ENCODE measurements at regions not wholly inside any gene's neighbourhood (a gene's known extent, or its start where the extent isn't known, plus 50 kb on each side); places are given as distances from the start of the nearest gene placed in this dataset.
"Not testable (repeated sequence)": the region's sequence is repeated elsewhere in the genome, so short reads cannot be mapped to it uniquely, and the experiment has no call there.

DNA sequence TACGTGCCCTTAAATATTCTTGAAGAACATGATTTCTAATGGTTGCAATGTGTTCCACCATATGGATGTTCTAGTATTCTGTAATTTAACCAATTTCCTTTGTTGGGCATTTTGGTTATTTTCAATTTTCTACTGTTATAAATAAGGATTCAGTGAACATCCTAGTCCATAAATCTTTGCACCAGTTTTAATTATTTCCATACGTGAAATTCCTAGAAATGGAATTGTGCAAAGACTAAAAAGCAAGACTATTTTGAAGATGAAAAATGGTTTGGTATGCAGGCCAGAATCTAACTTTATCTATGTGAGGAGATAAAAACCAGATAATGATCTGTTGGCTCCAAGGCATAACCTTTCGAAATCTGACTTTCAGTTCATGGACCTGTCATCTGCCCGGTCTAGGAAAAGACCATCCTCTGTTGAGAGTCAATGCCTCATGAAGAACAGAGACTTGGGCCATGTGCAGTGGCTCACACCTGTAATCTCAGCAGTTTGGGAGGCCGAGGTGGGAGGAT, 633.2 kb upstream of the NRP1 start:
- TF ChIP-seq CTCF (IDR thresholded peaks at IDR 0.05) (no peak), POLR2A (IDR thresholded peaks at IDR 0.05) (no peak)
- 83 to 88% methylated on average over 5 of the region's 5 CpGs for WGBS, 2 donors
- intact Hi-C loops (cut with DNase I), result no loop called here
- no peak overlapping the region for H3K27ac ChIP-seq
- H3K4me3 ChIP-seq, result no peak overlapping the region
- no peaks in the 10 kb centered on the region for H3K36me3 ChIP-seq
- DNase-seq, result no peak
- no peaks in the 10 kb centered on the region for H3K4me1 ChIP-seq
- H3K9me3 ChIP-seq, result no peaks in the 10 kb centered on the region
- no peaks in the 10 kb centered on the region for H3K27me3 ChIP-seq

GRCh38 chr10:33966946-33967345, 632.5 kb upstream of the NRP1 start:
- Histone ChIP-seq H3K27me3 (no peaks in the 10 kb centered on the region), H3K4me3 (no peak overlapping the region), H3K36me3 (no peaks in the 10 kb centered on the region), H3K9me3 (no peaks in the 10 kb centered on the region), H3K27ac (no peak overlapping the region), H3K4me1 (no peaks in the 10 kb centered on the region)
- intact Hi-C loops (cut with DNase I), result no loop called here
- TF ChIP-seq POLR2A (IDR thresholded peaks at IDR 0.05), result no peak
- no peak for TF ChIP-seq CTCF (IDR thresholded peaks at IDR 0.05)
- no peak for DNase-seq
- 91 to 96% methylated on average over 4 of the region's 4 CpGs for WGBS, 2 donors

DNA sequence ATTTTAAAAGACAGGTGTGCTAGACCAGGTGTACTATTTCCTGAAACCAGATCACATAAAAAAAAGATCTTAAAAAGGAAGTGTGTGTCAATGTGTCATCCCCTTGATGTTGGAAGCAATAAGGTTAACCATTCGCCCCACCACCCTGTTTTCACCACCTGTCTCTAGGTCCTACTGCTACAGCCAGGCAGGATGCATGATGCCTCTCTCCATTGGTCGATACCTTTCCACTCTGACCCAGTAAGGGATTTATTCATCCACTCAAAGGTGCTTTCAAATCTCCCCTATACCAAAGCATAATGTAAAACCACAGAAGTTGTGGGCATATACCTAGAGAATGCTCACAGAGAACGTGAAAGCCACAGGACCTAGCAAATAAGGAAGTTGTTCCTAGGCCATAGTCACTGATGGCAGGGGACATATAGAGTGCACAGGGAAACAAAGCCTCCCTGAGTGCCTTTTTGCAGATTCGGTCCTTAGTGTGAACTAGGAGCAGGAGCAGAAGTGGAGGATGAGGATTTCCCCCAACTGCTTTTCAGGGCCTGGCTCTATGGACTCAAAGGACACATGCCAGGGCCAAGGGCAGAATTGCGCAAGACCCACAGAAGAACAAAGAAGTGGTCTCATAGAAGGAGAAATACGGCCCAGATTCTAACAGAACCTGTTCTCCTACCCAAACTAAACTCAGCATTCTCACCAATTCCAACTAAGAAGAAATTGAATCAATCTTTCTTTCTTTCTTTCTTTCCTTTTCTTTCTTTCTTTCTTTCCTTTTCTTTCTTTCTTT, 631.5 kb upstream of the NRP1 start:
- intact Hi-C loops (cut with DNase I), result no loop called here
- 55 to 71% methylated on average over 6 of the region's 6 CpGs for WGBS, 2 donors
- Histone ChIP-seq H3K36me3 (no peaks in the 10 kb centered on the region), H3K4me3 (no peak overlapping the region), H3K27me3 (no peaks in the 10 kb centered on the region), H3K4me1 (no peaks in the 10 kb centered on the region), H3K9me3 (no peaks in the 10 kb centered on the region), H3K27ac (no peak overlapping the region)
- no peak for DNase-seq
- TF ChIP-seq CTCF (IDR thresholded peaks at IDR 0.05), result no peak
- TF ChIP-seq POLR2A (IDR thresholded peaks at IDR 0.05), result no peak

- Histone ChIP-seq H3K4me3 (no peak overlapping the region), H3K4me1 (no peaks in the 10 kb centered on the region), H3K27me3 (no peaks in the 10 kb centered on the region), H3K27ac (no peak overlapping the region), H3K9me3 (no peaks in the 10 kb centered on the region), H3K36me3 (no peaks in the 10 kb centered on the region)
- TF ChIP-seq CTCF (IDR thresholded peaks at IDR 0.05) (no peak), POLR2A (IDR thresholded peaks at IDR 0.05) (no peak)
- DNase-seq, result no peak
- WGBS, 2 donors, result 80 to 85% methylated on average over 4 of the region's 4 CpGs
- intact Hi-C loops (cut with DNase I), result no loop called here
Measured at GRCh38 chr10:33963729-33964128, 629.3 kb upstream of the NRP1 start.

DNA sequence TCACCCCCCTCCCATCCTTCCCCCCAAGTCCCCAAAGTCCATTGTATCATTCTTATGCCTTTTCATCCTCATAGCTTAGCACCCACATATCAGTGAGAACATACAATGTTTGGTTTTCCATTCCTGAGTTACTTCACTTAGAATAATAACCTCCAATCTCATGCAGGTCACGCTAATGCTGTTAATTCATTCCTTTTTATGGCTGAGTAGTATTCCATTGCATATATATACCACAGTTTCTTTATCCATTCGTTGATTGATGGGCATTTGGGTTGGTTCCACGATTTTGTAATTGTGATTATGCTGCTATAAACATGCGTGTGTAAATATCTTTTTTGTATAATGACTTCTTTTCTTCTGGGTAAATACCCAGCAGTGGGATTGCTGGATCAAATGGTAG, 621.9 kb upstream of the NRP1 start:
- 73 to 85% methylated on average over 4 of the region's 4 CpGs for WGBS, 2 donors
- intact Hi-C loops (cut with DNase I); H3K27me3 ChIP-seq: not testable (repeated sequence)

More for the DNA sequence above, 621.9 kb upstream of the NRP1 start:
- not testable (repeated sequence) for H3K9me3 ChIP-seq, H3K36me3 ChIP-seq, H3K4me3 ChIP-seq, H3K27ac ChIP-seq, H3K4me1 ChIP-seq, DNase-seq
